ENCODE measurements at regions not wholly inside any gene's neighbourhood (a gene's known extent, or its start where the extent isn't known, plus 50 kb on each side); places are given as distances from the start of the nearest gene placed in this dataset.

- TF ChIP-seq CTCF (IDR thresholded peaks at IDR 0.05) = no peak
- TF ChIP-seq POLR2AphosphoS5 (IDR thresholded peaks at IDR 0.05; ENCODE audit: insufficient read depth in 1 of 2, low read depth in 1 of 2) = peak; percentile 58 to 73
Measured at GRCh38 chr2:120596990-120597594, 138.6 kb upstream of the GLI2 start.

Data from vagina (tissue), 2 donors.